ENCODE measurements at regions not wholly inside any gene's neighbourhood (a gene's known extent, or its start where the extent isn't known, plus 50 kb on each side); places are given as distances from the start of the nearest gene placed in this dataset.
"Not testable (repeated sequence)": the region's sequence is repeated elsewhere in the genome, so short reads cannot be mapped to it uniquely, and the experiment has no call there.

GRCh38 chr2:242085941-242086621, 216.6 kb downstream of the RTP5 start:
- H3K36me3 ChIP-seq (ENCODE audit: insufficient read depth, low read length) = no peaks in the 10 kb centered on the region
- H3K4me1 ChIP-seq (ENCODE audit: insufficient read depth, low read length) = peaks cover 5% of the 10 kb centered on the region
- no peak overlapping the region for H3K4me3 ChIP-seq (ENCODE audit: low read length)
- H2AFZ ChIP-seq (ENCODE audit: low read depth, low read length) = no peak overlapping the region
- peaks cover 3% of the 10 kb centered on the region for H3K27me3 ChIP-seq (ENCODE audit: insufficient read depth, low read length)
- H3K9me3 ChIP-seq (ENCODE audit: low read length) = no peaks in the 10 kb centered on the region

- Histone ChIP-seq H2AFZ (ENCODE audit: low read depth, low read length) (peak overlapping the region; percentile 81), H3K4me3 (ENCODE audit: low read length) (peak overlapping the region; percentile 93)
- not testable (repeated sequence) for H3K27me3 ChIP-seq (ENCODE audit: insufficient read depth, low read length); H3K9me3 ChIP-seq (ENCODE audit: low read length); H3K36me3 ChIP-seq (ENCODE audit: insufficient read depth, low read length); H3K4me1 ChIP-seq (ENCODE audit: insufficient read depth, low read length)
These were observed 218.5 kb downstream of the RTP5 start for GRCh38 chr2:242088044-242088443.

GRCh38 chr2:242088471-242089212, 219.1 kb downstream of the RTP5 start:
- H2AFZ ChIP-seq (ENCODE audit: low read depth, low read length) = peak overlapping the region; percentile 94
- no peaks in the 10 kb centered on the region for H3K9me3 ChIP-seq (ENCODE audit: low read length)
- H3K36me3 ChIP-seq (ENCODE audit: insufficient read depth, low read length) = no peaks in the 10 kb centered on the region
- peak overlapping the region; percentile 93 for H3K4me3 ChIP-seq (ENCODE audit: low read length)
- peaks cover 3% of the 10 kb centered on the region for H3K27me3 ChIP-seq (ENCODE audit: insufficient read depth, low read length)
- H3K4me1 ChIP-seq (ENCODE audit: insufficient read depth, low read length) = peaks cover 5% of the 10 kb centered on the region

- not testable (repeated sequence) for H3K36me3 ChIP-seq (ENCODE audit: insufficient read depth, low read length); H3K27me3 ChIP-seq (ENCODE audit: insufficient read depth, low read length); H3K9me3 ChIP-seq (ENCODE audit: low read length); H3K4me1 ChIP-seq (ENCODE audit: insufficient read depth, low read length)
- H2AFZ ChIP-seq (ENCODE audit: low read depth, low read length) = peak overlapping the region; percentile 94
- H3K4me3 ChIP-seq (ENCODE audit: low read length) = peak overlapping the region; percentile 93
These were observed 219.7 kb downstream of the RTP5 start for GRCh38 chr2:242089213-242089549.

- not testable (repeated sequence) for H3K4me1 ChIP-seq (ENCODE audit: insufficient read depth, low read length); H3K27me3 ChIP-seq (ENCODE audit: insufficient read depth, low read length); H2AFZ ChIP-seq (ENCODE audit: low read depth, low read length); H3K36me3 ChIP-seq (ENCODE audit: insufficient read depth, low read length); H3K9me3 ChIP-seq (ENCODE audit: low read length); H3K4me3 ChIP-seq (ENCODE audit: low read length)
These were observed 227.7 kb downstream of the RTP5 start for GRCh38 chr2:242097278-242097677.

GRCh38 chr2:242098034-242098433, 228.5 kb downstream of the RTP5 start:
- H3K9me3 ChIP-seq (ENCODE audit: low read length) = no peaks in the 10 kb centered on the region
- no peak overlapping the region for H2AFZ ChIP-seq (ENCODE audit: low read depth, low read length)
- H3K36me3 ChIP-seq (ENCODE audit: insufficient read depth, low read length) = peaks cover 4% of the 10 kb centered on the region
- H3K4me3 ChIP-seq (ENCODE audit: low read length) = no peak overlapping the region
- H3K4me1 ChIP-seq (ENCODE audit: insufficient read depth, low read length) = no peaks in the 10 kb centered on the region
- no peaks in the 10 kb centered on the region for H3K27me3 ChIP-seq (ENCODE audit: insufficient read depth, low read length)

- Histone ChIP-seq H3K9me3 (ENCODE audit: low read length) (no peaks in the 10 kb centered on the region), H3K36me3 (ENCODE audit: insufficient read depth, low read length) (peaks cover 4% of the 10 kb centered on the region), H3K4me1 (ENCODE audit: insufficient read depth, low read length) (no peaks in the 10 kb centered on the region), H3K4me3 (ENCODE audit: low read length) (no peak overlapping the region), H2AFZ (ENCODE audit: low read depth, low read length) (no peak overlapping the region), H3K27me3 (ENCODE audit: insufficient read depth, low read length) (no peaks in the 10 kb centered on the region)
These were observed 229.1 kb downstream of the RTP5 start for GRCh38 chr2:242098445-242099128.

- not testable (repeated sequence) for H3K9me3 ChIP-seq (ENCODE audit: low read length); H3K27me3 ChIP-seq (ENCODE audit: insufficient read depth, low read length)
These were observed 233.6 kb downstream of the RTP5 start for GRCh38 chr2:242103093-242103492.

GRCh38 chr2:242104202-242104956, 234.8 kb downstream of the RTP5 start:
- not testable (repeated sequence) for H3K27me3 ChIP-seq (ENCODE audit: insufficient read depth, low read length); H3K4me1 ChIP-seq (ENCODE audit: insufficient read depth, low read length); H3K36me3 ChIP-seq (ENCODE audit: insufficient read depth, low read length); H2AFZ ChIP-seq (ENCODE audit: low read depth, low read length); H3K4me3 ChIP-seq (ENCODE audit: low read length); H3K9me3 ChIP-seq (ENCODE audit: low read length)

More at GRCh38 chr2:242103093-242103492, 233.6 kb downstream of the RTP5 start:
- not testable (repeated sequence) for H2AFZ ChIP-seq (ENCODE audit: low read depth, low read length); H3K4me3 ChIP-seq (ENCODE audit: low read length); H3K4me1 ChIP-seq (ENCODE audit: insufficient read depth, low read length); H3K36me3 ChIP-seq (ENCODE audit: insufficient read depth, low read length)

- H3K4me1 ChIP-seq (ENCODE audit: insufficient read depth, low read length); H2AFZ ChIP-seq (ENCODE audit: low read depth, low read length): not testable (repeated sequence)
These were observed 237.5 kb downstream of the RTP5 start for GRCh38 chr2:242107065-242107464.

GRCh38 chr2:242108797-242109500, 239.4 kb downstream of the RTP5 start:
- H3K36me3 ChIP-seq (ENCODE audit: insufficient read depth, low read length); H3K27me3 ChIP-seq (ENCODE audit: insufficient read depth, low read length); H3K4me3 ChIP-seq (ENCODE audit: low read length): not testable (repeated sequence)

More at GRCh38 chr2:242107065-242107464, 237.5 kb downstream of the RTP5 start:
- H3K9me3 ChIP-seq (ENCODE audit: low read length); H3K27me3 ChIP-seq (ENCODE audit: insufficient read depth, low read length); H3K36me3 ChIP-seq (ENCODE audit: insufficient read depth, low read length); H3K4me3 ChIP-seq (ENCODE audit: low read length): not testable (repeated sequence)

GRCh38 chr2:242109819-242110218, 240.3 kb downstream of the RTP5 start:
- H3K4me3 ChIP-seq (ENCODE audit: low read length); H3K4me1 ChIP-seq (ENCODE audit: insufficient read depth, low read length); H3K27me3 ChIP-seq (ENCODE audit: insufficient read depth, low read length); H3K9me3 ChIP-seq (ENCODE audit: low read length); H2AFZ ChIP-seq (ENCODE audit: low read depth, low read length); H3K36me3 ChIP-seq (ENCODE audit: insufficient read depth, low read length): not testable (repeated sequence)

More at GRCh38 chr2:242108797-242109500, 239.4 kb downstream of the RTP5 start:
- not testable (repeated sequence) for H3K4me1 ChIP-seq (ENCODE audit: insufficient read depth, low read length); H2AFZ ChIP-seq (ENCODE audit: low read depth, low read length); H3K9me3 ChIP-seq (ENCODE audit: low read length)

Measured in neuron (in vitro differentiated cells).